ENCODE measurements at regions not wholly inside any gene's neighbourhood (a gene's known extent, or its start where the extent isn't known, plus 50 kb on each side); places are given as distances from the start of the nearest gene placed in this dataset.

- no peak for TF ChIP-seq POLR2A (IDR thresholded peaks at IDR 0.05)
- no peak for TF ChIP-seq CTCF (IDR thresholded peaks at IDR 0.05)
These were observed 173.5 kb downstream of the LACC1 start for GRCh38 chr13:44053208-44053607.
